Lower lobe of right lung (tissue), 2 donors: ENCODE measurements at regions not wholly inside any gene's neighbourhood (a gene's known extent, or its start where the extent isn't known, plus 50 kb on each side); places are given as distances from the start of the nearest gene placed in this dataset.

Experiments used
- ATAC-seq, 2 donors: fragments of 200-7000 bp; cut with Tn5 transposase; one replicate each; pipeline ENCODE4 v1.9.1; 2020 to 2022; ENCODE audit warnings: mild to moderate bottlenecking in 2 of 2, moderate library complexity in 2 of 2
- DNase-seq: peaks from one replicate; pipeline ENCODE4 v3.0.0-alpha.2; 2020
- H3K27ac ChIP-seq: fragments of 200-600 bp; one replicate; pipeline ENCODE4 v1.8.0; 2022
- H3K27me3 ChIP-seq: fragments of 200-600 bp; one replicate; pipeline ENCODE4 v1.8.0; 2022; ENCODE audit warnings: low read depth
- H3K36me3 ChIP-seq: fragments of 200-600 bp; one replicate; pipeline ENCODE4 v1.8.0; 2022; ENCODE audit warnings: mild to moderate bottlenecking
- H3K4me1 ChIP-seq: fragments of 200-600 bp; one replicate; pipeline ENCODE4 v1.8.0; 2022
- H3K4me3 ChIP-seq: fragments of 200-600 bp; one replicate; pipeline ENCODE4 v1.8.0; 2022; ENCODE audit warnings: mild to moderate bottlenecking
- H3K9me3 ChIP-seq: fragments of 200-600 bp; one replicate; pipeline ENCODE4 v1.8.0; 2022
- intact Hi-C: fragments of 100-400 bp; cut with DNase I; formaldehyde crosslinking; loops from one replicate; pipeline ENCODE4 v1.11.0; 2022
- TF ChIP-seq, protein P1 (sequence below): fragments of 200-600 bp; IDR thresholded peaks from one replicate; pipeline ENCODE4 v1.8.0; 2022; ENCODE audit warnings: antibody characterized with exemption, mild to moderate bottlenecking
- donor health status: DM: no; HTN: yes; CAD: no; lungs with severe emphysema.

GRCh38 chr3:13160619-13161018 is 87.4 kb upstream of the IQSEC1 start:
- TF ChIP-seq, protein P1, sequence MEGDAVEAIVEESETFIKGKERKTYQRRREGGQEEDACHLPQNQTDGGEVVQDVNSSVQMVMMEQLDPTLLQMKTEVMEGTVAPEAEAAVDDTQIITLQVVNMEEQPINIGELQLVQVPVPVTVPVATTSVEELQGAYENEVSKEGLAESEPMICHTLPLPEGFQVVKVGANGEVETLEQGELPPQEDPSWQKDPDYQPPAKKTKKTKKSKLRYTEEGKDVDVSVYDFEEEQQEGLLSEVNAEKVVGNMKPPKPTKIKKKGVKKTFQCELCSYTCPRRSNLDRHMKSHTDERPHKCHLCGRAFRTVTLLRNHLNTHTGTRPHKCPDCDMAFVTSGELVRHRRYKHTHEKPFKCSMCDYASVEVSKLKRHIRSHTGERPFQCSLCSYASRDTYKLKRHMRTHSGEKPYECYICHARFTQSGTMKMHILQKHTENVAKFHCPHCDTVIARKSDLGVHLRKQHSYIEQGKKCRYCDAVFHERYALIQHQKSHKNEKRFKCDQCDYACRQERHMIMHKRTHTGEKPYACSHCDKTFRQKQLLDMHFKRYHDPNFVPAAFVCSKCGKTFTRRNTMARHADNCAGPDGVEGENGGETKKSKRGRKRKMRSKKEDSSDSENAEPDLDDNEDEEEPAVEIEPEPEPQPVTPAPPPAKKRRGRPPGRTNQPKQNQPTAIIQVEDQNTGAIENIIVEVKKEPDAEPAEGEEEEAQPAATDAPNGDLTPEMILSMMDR = no peak
- no peaks in the 10 kb centered on the region for H3K27me3 ChIP-seq
- no peak for DNase-seq
- intact Hi-C loops = no loop called here
- no peak for ATAC-seq
- H3K4me3 ChIP-seq = no peak overlapping the region
- peaks cover 8% of the 10 kb centered on the region for H3K9me3 ChIP-seq
- H3K36me3 ChIP-seq = no peaks in the 10 kb centered on the region
- H3K4me1 ChIP-seq = no peaks in the 10 kb centered on the region
- H3K27ac ChIP-seq = no peak overlapping the region

GRCh38 chr3:13159890-13160289 is 86.7 kb upstream of the IQSEC1 start:
- H3K9me3 ChIP-seq = peaks cover 14% of the 10 kb centered on the region
- TF ChIP-seq, protein P1 = no peak
- intact Hi-C loops = no loop called here
- H3K36me3 ChIP-seq = no peaks in the 10 kb centered on the region
- no peak overlapping the region for H3K27ac ChIP-seq
- no peaks in the 10 kb centered on the region for H3K27me3 ChIP-seq
- no peaks in the 10 kb centered on the region for H3K4me1 ChIP-seq
- no peak overlapping the region for H3K4me3 ChIP-seq
- DNase-seq (no peak), ATAC-seq (no peak)

GRCh38 chr3:13158871-13159270 is 85.6 kb upstream of the IQSEC1 start:
- no peaks in the 10 kb centered on the region for H3K4me1 ChIP-seq
- TF ChIP-seq, protein P1 = no peak
- no peak overlapping the region for H3K4me3 ChIP-seq
- ATAC-seq (no peak), DNase-seq (no peak)
- H3K9me3 ChIP-seq = peaks cover 14% of the 10 kb centered on the region
- H3K36me3 ChIP-seq = no peaks in the 10 kb centered on the region
- no peaks in the 10 kb centered on the region for H3K27me3 ChIP-seq
- no peak overlapping the region for H3K27ac ChIP-seq
- intact Hi-C loops = no loop called here

- DNase-seq (no peak), ATAC-seq (no peak)
- Histone ChIP-seq H3K9me3 (peaks cover 14% of the 10 kb centered on the region), H3K36me3 (no peaks in the 10 kb centered on the region), H3K4me3 (no peak overlapping the region), H3K4me1 (no peaks in the 10 kb centered on the region), H3K27ac (no peak overlapping the region), H3K27me3 (no peaks in the 10 kb centered on the region)
- TF ChIP-seq, protein P1 = no peak
- intact Hi-C loops = no loop called here
Observed at GRCh38 chr3:13158408-13158807, 85.2 kb upstream of the IQSEC1 start.

- peaks cover 14% of the 10 kb centered on the region for H3K9me3 ChIP-seq
- no peaks in the 10 kb centered on the region for H3K27me3 ChIP-seq
- no peak overlapping the region for H3K27ac ChIP-seq
- no peak overlapping the region for H3K4me3 ChIP-seq
- intact Hi-C loops = no loop called here
- no peak for ATAC-seq
- TF ChIP-seq, protein P1 = no peak
- no peaks in the 10 kb centered on the region for H3K36me3 ChIP-seq
- no peaks in the 10 kb centered on the region for H3K4me1 ChIP-seq
- no peak for DNase-seq
Observed at GRCh38 chr3:13157986-13158385, 84.8 kb upstream of the IQSEC1 start.
